ENCODE measurements at regions not wholly inside any gene's neighbourhood (a gene's known extent, or its start where the extent isn't known, plus 50 kb on each side); places are given as distances from the start of the nearest gene placed in this dataset.

DNA sequence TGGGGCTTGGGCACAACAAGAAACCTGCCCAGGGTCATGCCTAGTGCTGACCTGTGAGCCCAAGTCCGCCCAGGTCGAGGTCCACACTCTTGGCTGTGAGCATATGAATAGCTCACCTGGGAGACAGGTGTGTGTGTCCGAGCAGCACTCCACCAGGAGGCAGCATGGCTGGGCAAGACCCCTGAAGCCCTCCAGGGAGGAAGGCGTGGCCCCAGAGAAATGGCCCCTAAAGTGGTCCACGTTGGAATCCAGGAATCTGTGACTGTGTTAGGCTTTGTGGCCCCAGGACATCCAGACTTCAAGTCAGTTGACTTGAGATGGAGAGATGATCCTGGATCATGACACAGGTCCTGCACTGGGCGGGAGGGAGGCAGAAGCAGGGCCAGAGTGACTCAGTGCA, 138.8 kb downstream of the CPZ start:
- H3K36me3 Mint-ChIP-seq (ENCODE audit: low read depth), result no peaks in the 10 kb centered on the region
- no peak for DNase-seq
- no peaks in the 10 kb centered on the region for H3K9me3 ChIP-seq (ENCODE audit: control insufficient read depth, low read length, poor library complexity, severe bottlenecking)
- H3K27ac Mint-ChIP-seq, result no peak overlapping the region
- H3K27me3 Mint-ChIP-seq, result peaks cover 13% of the 10 kb centered on the region
- no peak overlapping the region for H3K4me3 Mint-ChIP-seq
- no peak for ATAC-seq
- H3K4me1 Mint-ChIP-seq, result no peaks in the 10 kb centered on the region

DNA sequence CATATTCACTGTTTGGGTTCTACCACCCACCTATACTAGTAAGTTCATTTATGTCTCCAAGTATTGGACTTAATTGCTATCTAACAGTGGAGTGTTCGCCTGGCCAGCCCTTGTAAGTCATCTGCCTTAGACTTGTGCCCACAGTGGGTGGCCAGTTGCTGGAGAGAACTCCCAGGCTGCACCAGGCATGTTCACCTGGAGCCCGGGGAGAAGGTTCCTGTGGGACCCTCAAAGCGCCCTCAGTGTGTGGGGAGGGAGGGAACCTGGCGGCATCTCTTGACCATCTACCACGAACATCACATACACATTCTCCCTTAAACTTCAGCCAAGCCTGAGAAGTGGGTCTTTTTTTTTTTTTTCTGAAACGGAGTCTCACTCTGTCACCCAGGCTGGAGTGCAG, 138.1 kb downstream of the CPZ start:
- Mint-ChIP-seq H3K36me3 (ENCODE audit: low read depth) (no peaks in the 10 kb centered on the region), H3K4me3 (no peak overlapping the region)
- DNase-seq, result no peak

DNA sequence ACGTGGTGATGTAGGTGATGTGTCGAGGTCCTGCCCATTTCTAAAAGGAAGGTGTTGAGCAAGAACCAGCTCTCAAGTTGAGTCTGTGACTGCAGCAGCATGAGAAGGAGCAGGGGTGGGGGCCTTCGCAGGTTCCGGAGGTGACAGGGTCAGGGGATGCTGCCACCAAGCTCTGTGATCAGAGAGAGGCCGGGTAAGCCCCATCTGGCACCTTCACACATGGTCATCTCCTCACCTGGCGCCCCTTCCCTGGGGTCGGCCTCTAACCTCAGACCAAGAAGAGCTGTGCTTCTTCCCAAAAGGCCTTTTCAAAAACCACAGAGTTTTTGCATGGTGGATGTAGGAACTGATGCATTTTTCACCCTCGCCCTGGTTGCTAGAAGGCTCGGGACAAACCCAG, 137.6 kb downstream of the CPZ start:
- Mint-ChIP-seq H3K27ac (no peak overlapping the region), H3K4me1 (no peaks in the 10 kb centered on the region), H3K36me3 (ENCODE audit: low read depth) (no peaks in the 10 kb centered on the region), H3K4me3 (no peak overlapping the region), H3K27me3 (peaks cover 13% of the 10 kb centered on the region)
- no peaks in the 10 kb centered on the region for H3K9me3 ChIP-seq (ENCODE audit: control insufficient read depth, low read length, poor library complexity, severe bottlenecking)
- DNase-seq, result no peak
- ATAC-seq, result no peak

More for the DNA sequence above, 138.1 kb downstream of the CPZ start:
- H3K9me3 ChIP-seq (ENCODE audit: control insufficient read depth, low read length, poor library complexity, severe bottlenecking), result no peaks in the 10 kb centered on the region
- Mint-ChIP-seq H3K27ac (no peak overlapping the region), H3K4me1 (no peaks in the 10 kb centered on the region), H3K27me3 (peaks cover 13% of the 10 kb centered on the region)
- ATAC-seq, result no peak

DNA sequence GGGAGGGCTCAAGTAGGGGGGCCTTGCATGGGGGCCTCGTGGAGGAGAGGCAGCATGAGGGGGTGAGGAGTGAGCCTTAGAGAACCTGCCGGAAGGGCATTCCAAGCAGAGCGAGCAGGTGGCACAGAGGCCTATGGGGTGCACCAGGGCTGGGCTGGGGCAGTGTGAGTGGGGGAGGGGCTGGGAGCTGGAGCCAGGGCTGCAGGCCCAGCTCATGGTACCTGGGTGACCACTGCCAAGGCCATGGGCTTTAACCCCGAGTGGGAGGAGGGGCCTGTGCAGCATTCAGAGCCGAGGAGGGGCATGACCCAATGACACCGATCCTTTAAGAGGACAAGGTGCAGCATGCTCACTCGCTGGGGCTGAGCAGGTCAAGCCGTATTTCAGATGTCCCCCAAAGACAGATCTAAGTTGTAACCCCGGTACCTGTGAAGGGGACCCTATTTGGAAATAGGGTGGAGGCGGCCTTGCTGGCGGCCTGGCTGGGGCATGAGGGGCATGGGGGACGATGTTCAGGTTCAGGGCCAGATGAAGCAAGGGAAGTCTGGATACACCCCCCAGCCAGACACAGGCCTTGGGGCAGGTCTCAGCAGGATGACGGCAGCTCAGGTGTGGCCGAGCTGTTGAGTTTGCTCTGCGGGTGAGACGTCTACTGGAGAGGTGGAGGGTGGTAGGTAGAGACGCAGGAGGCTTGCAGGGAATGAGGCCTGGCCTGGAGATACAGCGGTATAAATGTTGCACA, 137.0 kb downstream of the CPZ start:
- no peak for DNase-seq
- no peaks in the 10 kb centered on the region for H3K4me1 Mint-ChIP-seq
- H3K4me3 Mint-ChIP-seq, result no peak overlapping the region
- H3K27ac Mint-ChIP-seq, result no peak overlapping the region
- H3K36me3 Mint-ChIP-seq (ENCODE audit: low read depth), result no peaks in the 10 kb centered on the region
- no peak for ATAC-seq
- peaks cover 13% of the 10 kb centered on the region for H3K27me3 Mint-ChIP-seq
- no peaks in the 10 kb centered on the region for H3K9me3 ChIP-seq (ENCODE audit: control insufficient read depth, low read length, poor library complexity, severe bottlenecking)

DNA sequence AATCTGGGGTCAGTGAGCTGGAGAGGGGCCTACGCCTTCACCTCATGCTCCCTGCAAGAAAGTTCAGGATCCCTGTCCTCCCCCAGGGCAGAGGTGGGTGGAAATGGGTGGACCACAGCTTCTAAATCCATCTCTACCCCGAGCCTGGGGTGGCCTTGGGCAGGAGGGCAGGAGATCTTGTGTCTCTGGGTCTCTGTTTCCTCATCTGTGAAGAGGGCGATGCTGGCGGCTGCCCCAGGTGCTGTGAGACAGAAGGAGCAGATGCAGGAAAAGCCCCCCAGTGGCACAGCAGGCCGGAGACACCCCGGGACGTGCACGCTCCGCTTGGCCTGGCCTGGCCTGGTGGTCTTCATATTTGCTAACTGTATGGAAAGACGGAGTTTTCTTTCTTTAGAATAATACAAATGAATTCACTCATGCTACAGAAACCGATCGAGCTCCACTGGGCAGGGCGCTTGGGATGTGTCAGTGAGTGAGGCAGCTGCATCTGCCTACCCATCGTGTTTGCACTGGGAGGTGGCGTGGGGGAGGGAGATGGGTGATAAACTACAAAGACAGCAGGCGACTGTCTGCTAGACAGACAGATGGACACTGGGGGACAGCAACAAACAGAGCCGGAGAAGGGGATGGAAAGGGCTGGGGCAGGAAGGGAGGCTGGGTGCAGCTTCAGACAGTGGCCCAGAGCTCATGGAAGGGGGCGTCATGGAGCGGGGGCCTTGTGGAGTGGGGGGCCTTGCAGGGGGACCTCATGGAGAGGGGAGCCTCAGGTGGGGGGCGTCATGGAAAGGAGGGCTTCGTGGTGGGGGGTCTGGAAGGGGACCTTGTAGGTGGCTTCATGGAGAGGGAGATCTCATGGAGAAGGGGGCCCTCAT, 136.2 kb downstream of the CPZ start:
- DNase-seq, result no peak
- Mint-ChIP-seq H3K36me3 (ENCODE audit: low read depth) (no peaks in the 10 kb centered on the region), H3K4me3 (no peak overlapping the region), H3K27me3 (peaks cover 13% of the 10 kb centered on the region), H3K4me1 (no peaks in the 10 kb centered on the region), H3K27ac (no peak overlapping the region)
- H3K9me3 ChIP-seq (ENCODE audit: control insufficient read depth, low read length, poor library complexity, severe bottlenecking), result no peaks in the 10 kb centered on the region
- ATAC-seq, result no peak

DNA sequence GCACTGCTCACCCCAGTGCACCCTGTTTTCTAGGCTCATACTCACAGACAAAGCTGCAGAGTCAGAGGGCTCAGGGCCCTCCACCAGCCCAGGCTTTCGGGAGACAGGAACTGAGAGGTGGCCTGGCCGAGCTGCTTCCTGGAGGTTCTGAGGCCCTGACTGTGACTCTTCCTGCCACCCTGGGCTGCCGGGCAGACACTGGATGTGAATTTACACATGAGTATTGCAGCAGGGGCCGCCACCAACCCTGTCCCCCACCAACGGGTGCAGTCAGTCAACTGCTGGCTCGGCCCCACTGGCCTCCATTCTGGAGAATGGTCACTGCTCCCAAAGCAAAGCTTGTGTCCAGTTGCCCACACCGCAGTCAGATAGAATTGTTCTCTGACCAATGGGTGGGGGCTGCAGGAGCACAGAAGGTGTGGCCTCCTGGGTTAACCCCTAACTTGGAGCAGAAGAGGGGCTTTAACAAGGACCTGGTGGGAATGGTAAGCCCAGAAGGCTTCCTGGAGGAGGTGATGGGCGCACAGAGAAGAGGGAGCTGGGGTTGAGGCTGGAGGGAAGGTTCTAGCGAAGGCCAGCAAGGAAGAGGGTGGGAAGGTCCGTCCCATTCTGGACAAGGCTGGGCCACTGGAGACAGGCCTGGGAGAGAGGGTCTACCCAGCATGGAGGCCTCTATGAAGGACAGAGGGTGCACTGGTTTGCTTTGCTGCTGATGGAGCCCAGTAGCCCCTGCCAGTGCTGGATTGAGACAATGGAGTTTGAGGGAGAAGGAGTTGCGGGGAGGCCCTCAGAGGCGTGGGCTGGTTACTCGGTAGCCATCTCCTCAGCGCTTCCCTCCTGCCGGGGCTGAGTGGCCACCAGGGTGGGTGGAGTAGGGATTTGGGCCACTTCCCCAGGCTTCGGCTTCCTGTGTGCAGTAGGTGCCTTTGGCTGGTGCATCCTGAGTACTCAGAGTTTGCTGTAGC, 135.3 kb downstream of the CPZ start:
- Mint-ChIP-seq H3K36me3 (ENCODE audit: low read depth) (no peaks in the 10 kb centered on the region), H3K27me3 (peaks cover 13% of the 10 kb centered on the region), H3K4me3 (no peak overlapping the region), H3K27ac (no peak overlapping the region), H3K4me1 (no peaks in the 10 kb centered on the region)
- no peak for ATAC-seq
- no peak for DNase-seq
- no peaks in the 10 kb centered on the region for H3K9me3 ChIP-seq (ENCODE audit: control insufficient read depth, low read length, poor library complexity, severe bottlenecking)

DNA sequence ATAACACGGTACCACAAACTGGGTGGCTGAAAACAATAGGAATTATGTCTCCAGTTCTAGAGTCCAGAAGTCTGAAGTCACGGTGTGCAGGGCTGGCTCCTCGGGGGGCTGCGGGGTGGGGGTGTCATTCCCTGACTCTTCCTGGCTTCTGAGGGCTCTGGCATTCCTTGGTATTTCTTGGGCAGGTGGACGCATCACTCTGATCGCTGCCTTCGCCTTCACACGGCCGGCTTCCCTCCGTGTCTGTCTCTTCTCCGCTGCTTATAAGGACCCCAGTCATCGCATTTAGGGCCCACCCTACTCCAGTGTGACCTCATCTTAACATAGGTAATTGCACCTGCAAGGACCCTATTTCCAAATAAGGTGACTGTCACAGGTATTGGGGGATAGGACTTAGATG, 134.6 kb downstream of the CPZ start:
- Mint-ChIP-seq H3K27me3 (peaks cover 13% of the 10 kb centered on the region), H3K27ac (no peak overlapping the region), H3K36me3 (ENCODE audit: low read depth) (no peaks in the 10 kb centered on the region), H3K4me1 (no peaks in the 10 kb centered on the region), H3K4me3 (no peak overlapping the region)
- no peaks in the 10 kb centered on the region for H3K9me3 ChIP-seq (ENCODE audit: control insufficient read depth, low read length, poor library complexity, severe bottlenecking)
- DNase-seq, result no peak
- ATAC-seq, result no peak

DNA sequence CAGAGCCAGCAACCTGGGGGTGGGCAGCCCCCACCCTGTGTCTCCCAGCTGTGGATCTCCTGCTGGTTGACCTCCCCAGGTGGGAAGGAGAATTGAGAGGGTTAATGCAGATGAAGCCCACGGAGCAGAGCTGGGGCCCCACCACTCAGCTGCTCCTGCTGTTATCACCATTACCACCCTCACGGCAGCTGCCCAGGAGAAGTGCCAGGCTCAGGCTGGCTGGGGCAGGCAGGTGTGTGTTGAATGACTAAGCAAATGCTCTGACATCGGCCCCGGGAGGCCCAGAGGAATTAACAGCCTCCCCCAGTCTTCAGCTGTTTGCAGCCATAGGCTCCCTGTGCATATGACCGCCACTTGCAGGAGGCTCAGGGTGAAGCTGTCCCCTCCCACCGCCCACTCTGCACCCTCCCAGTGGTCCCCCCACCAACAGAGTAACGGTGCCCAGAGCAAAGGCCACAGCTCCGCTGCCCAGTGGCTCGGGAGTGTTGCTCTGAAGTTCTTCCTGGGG, 133.8 kb downstream of the CPZ start:
- no peak overlapping the region for H3K4me3 Mint-ChIP-seq
- ATAC-seq, result no peak
- H3K36me3 Mint-ChIP-seq (ENCODE audit: low read depth), result no peaks in the 10 kb centered on the region
- no peak overlapping the region for H3K27ac Mint-ChIP-seq
- H3K27me3 Mint-ChIP-seq, result peaks cover 13% of the 10 kb centered on the region
- no peak for DNase-seq
- H3K4me1 Mint-ChIP-seq, result no peaks in the 10 kb centered on the region
- no peaks in the 10 kb centered on the region for H3K9me3 ChIP-seq (ENCODE audit: control insufficient read depth, low read length, poor library complexity, severe bottlenecking)

DNA sequence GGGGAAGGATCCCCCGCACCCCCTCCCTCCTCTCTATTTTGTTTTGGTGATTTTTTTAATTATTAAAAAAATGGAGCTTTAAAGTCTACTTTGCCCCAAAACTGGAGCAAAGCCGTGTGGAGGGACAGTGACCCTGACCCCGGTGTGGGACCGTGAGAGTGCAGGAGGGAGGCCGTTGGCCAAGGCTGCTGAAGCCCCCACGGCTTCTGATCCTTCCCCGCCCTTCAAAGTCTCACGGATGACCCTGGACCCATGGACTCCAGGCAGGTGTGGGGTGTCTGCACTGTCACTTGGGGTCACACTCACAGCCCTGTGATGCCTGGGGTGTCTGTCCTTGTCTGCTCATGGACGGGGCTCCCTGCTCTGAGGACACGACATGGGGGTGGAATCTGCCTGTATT, 133.3 kb downstream of the CPZ start:
- DNase-seq, result no peak
- ATAC-seq, result no peak
- Mint-ChIP-seq H3K27ac (no peak overlapping the region), H3K4me3 (no peak overlapping the region), H3K36me3 (ENCODE audit: low read depth) (no peaks in the 10 kb centered on the region), H3K4me1 (no peaks in the 10 kb centered on the region), H3K27me3 (peaks cover 13% of the 10 kb centered on the region)
- H3K9me3 ChIP-seq (ENCODE audit: control insufficient read depth, low read length, poor library complexity, severe bottlenecking), result no peaks in the 10 kb centered on the region

DNA sequence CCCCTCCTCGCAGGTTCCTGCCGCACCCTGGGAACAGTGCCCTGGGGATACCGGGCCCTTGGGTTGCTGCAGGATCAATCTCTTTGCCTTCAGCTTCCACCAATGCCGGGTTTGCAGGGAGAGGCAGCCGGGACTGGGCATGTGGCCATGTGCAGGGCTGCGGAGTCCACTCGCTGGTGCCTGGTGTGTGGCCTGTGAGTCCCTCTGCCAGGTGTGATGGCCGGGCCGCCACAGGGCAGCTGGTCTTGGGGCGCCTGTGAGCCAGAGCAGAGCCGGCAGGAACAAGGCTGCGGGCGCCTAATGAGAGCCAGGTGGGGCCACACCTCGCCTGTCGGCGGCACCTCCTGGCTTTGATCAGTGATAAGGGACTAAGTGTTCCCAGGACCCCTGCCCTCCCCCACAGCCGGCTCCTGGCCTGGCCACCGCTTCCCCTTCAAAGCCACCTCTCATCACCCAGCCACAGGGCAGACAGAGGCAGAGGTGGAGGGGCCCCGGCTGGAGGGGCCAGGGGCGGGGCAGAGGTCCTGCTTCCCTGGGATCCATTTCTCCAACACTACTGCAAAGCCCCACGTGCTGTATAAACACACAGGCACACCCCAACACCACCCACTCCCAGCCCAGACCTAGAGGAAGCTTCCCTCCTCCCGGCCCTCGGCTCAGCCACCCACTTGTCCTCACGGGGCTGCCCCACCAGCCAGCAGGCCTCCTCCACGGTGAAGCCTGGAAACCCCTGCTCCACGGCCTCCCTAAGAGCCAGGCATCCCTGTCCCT, 132.7 kb downstream of the CPZ start:
- Mint-ChIP-seq H3K4me1 (no peaks in the 10 kb centered on the region), H3K27me3 (peaks cover 13% of the 10 kb centered on the region), H3K36me3 (ENCODE audit: low read depth) (no peaks in the 10 kb centered on the region), H3K4me3 (no peak overlapping the region), H3K27ac (no peak overlapping the region)
- DNase-seq, result no peak
- H3K9me3 ChIP-seq (ENCODE audit: control insufficient read depth, low read length, poor library complexity, severe bottlenecking), result no peaks in the 10 kb centered on the region
- no peak for ATAC-seq

DNA sequence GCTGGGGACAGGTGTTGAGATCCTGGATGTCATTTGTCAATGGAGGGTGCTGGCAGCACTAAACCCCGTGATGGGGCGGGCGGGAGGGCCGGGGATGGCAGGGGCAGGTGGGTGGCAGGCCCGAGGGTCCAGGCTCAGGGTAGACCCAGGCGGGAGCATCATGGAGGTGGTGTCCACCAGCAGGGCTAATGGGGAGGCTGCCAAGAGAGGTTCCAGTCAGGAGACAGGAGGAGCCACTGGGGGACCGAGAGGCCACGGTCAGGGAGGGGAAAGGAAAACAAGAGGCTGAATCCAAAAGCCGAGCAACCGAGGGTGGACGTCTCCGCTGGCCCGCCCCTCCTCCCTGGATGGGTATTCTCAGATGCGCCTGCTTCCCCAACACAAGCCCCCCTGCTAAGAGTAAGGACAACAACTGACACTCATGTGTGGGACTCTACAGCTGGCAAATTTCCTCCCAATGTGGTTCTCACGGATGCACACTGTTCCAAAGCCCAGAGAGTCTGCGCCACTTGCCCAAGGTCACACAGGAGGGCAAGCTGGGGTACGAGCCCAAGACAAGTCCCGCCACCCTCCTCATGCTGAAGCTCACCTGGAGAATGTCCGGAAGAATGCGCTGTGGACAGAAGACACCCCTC, 132.0 kb downstream of the CPZ start:
- no peak overlapping the region for H3K4me3 Mint-ChIP-seq
- no peak for DNase-seq

More for the DNA sequence above, 132.0 kb downstream of the CPZ start:
- H3K36me3 Mint-ChIP-seq (ENCODE audit: low read depth), result no peaks in the 10 kb centered on the region
- no peaks in the 10 kb centered on the region for H3K4me1 Mint-ChIP-seq
- H3K27me3 Mint-ChIP-seq, result peaks cover 13% of the 10 kb centered on the region
- H3K9me3 ChIP-seq (ENCODE audit: control insufficient read depth, low read length, poor library complexity, severe bottlenecking), result no peaks in the 10 kb centered on the region
- H3K27ac Mint-ChIP-seq, result no peak overlapping the region
- no peak for ATAC-seq
